CD4-positive, alpha-beta T cell treated with Interleukin-6 at 100 ng/mL for 8 hours (primary cell): ENCODE measurements at regions not wholly inside any gene's neighbourhood (a gene's known extent, or its start where the extent isn't known, plus 50 kb on each side); places are given as distances from the start of the nearest gene placed in this dataset.

Experiments
- DNase-seq: peaks from one replicate; pipeline ENCODE4 v3.0.0-alpha.2; 2020; ENCODE audit warnings: mixed read lengths, low spot score

- no peak for DNase-seq
Observed at GRCh38 chr18:78740876-78741275, 238.7 kb upstream of the SALL3 start.

- no peak for DNase-seq
Observed at GRCh38 chr18:78741381-78742217, 238.0 kb upstream of the SALL3 start.

- no peak for DNase-seq
Observed at GRCh38 chr18:78742218-78742745, 237.3 kb upstream of the SALL3 start.

- no peak for DNase-seq
Observed at GRCh38 chr18:78743078-78743477, 236.5 kb upstream of the SALL3 start.

GRCh38 chr18:78751664-78752063, 228.0 kb upstream of the SALL3 start:
- DNase-seq = no peak

GRCh38 chr18:78753240-78753639, 226.4 kb upstream of the SALL3 start:
- DNase-seq = no peak

- no peak for DNase-seq
Observed at GRCh38 chr18:78754311-78755043, 225.1 kb upstream of the SALL3 start.

- no peak for DNase-seq
Observed at GRCh38 chr18:78757014-78757413, 222.6 kb upstream of the SALL3 start.

- DNase-seq = no peak
Observed at GRCh38 chr18:78758496-78758895, 221.1 kb upstream of the SALL3 start.

GRCh38 chr18:78762753-78763152, 216.9 kb upstream of the SALL3 start:
- DNase-seq = no peak

GRCh38 chr18:78764544-78764943, 215.1 kb upstream of the SALL3 start:
- no peak for DNase-seq

- DNase-seq = no peak
Observed at GRCh38 chr18:78765142-78765541, 214.5 kb upstream of the SALL3 start.

GRCh38 chr18:78765637-78766281, 213.9 kb upstream of the SALL3 start:
- DNase-seq = no peak

- no peak for DNase-seq
Observed at GRCh38 chr18:78766651-78767533, 212.7 kb upstream of the SALL3 start.

- no peak for DNase-seq
Observed at GRCh38 chr18:78767648-78768071, 212.0 kb upstream of the SALL3 start.

GRCh38 chr18:78768221-78768620, 211.4 kb upstream of the SALL3 start:
- no peak for DNase-seq

- DNase-seq = no peak
Observed at GRCh38 chr18:78768656-78769501, 210.7 kb upstream of the SALL3 start.

GRCh38 chr18:78769502-78770105, 210.0 kb upstream of the SALL3 start:
- DNase-seq = no peak

- no peak for DNase-seq
Observed at GRCh38 chr18:78770139-78770822, 209.3 kb upstream of the SALL3 start.

- no peak for DNase-seq
Observed at GRCh38 chr18:78770823-78771139, 208.8 kb upstream of the SALL3 start.
